ENCODE measurements at regions not wholly inside any gene's neighbourhood (a gene's known extent, or its start where the extent isn't known, plus 50 kb on each side); places are given as distances from the start of the nearest gene placed in this dataset.
"Not testable (repeated sequence)": the region's sequence is repeated elsewhere in the genome, so short reads cannot be mapped to it uniquely, and the experiment has no call there.

DNA sequence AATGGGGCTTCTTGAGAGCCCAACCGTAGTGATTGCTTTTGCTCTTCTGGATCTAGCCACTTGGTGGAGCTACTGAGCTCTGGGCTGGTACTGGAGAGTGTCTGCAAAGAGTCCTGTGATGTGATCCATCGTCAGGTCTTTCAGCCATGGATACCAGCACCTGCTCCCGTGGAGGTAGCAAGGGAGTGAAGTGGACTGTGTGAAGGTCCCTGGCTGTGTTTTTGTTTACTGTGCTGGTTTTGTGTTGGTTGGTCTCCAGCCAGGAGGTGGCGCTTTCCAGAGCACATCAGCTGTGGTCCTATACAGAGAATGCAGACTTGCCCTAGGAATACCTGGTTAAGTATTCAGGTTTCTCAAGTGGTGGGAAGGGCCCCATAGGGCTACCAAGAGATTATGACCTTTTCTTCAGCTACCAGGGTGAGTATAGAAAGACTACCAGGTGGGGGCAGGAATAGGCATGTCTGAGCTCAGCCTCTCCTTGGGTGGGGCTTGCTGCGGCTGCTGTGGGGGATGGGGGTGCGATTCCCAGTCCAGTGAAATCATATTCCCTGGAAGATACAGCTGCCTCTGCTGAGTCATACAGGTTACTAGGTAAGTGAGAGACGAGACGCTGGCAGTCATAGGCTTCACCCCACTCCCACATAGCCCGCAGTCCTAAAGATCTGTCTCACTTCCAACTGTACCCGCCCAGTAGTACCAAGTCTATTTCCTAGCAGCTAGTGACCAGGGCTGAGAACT, 733.7 kb downstream of the ZNF385D start:
- DNase-seq = no peak

DNA sequence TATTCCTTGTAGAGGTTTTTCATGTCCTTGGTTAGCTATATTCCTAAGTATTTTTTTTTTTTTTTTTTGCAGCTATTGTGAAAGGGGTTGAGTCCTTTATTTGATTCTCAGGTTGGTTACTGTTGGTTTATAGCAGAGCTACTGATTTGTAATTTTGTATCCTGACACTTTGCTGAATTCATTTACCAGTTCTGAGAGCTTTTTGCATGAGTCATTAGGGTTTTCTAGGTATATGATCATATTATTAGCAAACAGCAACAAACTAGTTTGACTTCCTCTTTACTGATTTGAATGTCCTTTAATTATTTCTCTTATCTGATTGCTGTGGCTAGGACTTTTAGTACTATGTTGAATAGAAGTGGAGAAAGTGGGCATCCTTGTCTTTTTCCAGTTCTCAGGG, 737.4 kb downstream of the ZNF385D start:
- no peak for DNase-seq

DNA sequence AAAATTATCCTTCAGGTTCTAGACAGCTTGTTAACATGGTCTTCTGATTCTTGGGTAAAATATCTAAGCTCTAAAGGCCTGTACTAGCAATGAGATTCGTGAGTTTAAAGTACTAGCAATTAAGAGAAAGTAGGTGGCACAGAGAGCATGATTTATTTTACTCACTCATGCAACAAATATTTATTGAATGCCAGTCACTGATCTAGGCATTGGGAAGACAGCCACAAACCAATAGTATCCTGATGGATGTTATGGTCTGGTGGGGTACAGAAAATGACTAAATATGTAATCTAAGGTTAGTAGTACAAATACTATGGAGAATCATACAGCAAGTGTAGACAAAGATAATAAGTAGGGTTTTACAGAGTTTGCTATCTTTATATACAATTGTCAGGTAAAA, 751.3 kb downstream of the ZNF385D start:
- DNase-seq = no peak

DNA sequence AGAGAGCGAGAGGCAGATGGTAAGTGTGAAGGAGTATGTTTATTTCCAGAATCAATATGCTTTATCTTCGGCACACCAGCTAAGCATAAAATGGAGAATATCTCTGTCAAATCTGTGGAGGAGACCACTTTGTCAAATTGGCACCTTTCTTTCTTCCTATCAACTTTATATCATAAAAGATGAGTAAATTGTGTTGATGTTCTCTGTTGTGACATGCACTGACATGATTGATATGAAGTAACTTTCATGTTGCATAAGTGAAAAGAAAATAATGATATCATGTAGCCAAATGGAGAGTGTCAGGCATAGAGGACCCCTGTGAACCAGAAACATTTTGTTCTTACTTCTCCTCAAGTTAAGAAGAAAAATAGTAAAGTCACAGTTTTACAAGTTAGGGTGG, 753.8 kb downstream of the ZNF385D start:
- no peak for DNase-seq

DNA sequence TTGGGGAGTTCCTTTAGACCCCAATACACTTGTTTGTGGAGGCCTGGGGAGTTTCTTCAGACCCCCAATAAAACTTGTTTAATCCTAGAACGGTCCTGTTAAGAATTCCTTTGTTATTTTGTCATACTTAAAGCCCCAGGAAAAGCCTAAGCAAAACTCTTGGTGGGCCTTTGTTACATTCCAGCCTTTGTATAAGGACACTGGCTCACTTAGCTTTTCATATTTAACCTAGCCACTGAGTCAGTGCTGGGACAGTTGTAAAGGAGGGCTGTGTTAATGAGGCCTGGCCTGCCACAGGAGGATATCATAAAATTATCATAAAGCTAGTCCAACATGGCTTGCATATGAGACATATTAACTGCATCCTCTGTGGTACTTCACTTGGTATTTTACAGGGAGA, 760.1 kb downstream of the ZNF385D start:
- DNase-seq = no peak

DNA sequence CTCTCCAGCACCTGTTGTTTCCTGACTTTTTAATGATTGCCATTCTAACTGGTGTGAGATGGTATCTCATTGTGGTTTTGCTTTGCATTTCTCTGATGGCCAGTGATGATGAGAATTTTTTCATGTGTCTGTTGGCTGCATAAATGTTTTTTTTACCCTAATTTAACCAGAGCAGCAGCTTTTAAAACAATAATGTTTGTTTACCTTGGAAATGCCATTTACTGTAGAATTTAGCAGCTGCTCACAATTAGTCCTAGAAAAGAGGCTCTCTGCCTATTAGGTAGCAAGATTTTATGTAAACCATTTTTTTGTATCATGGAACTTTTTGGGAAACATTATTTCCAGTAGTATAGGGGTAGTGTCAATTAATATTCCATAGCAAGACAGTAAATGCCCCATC, 761.4 kb downstream of the ZNF385D start:
- not testable (repeated sequence) for DNase-seq

DNA sequence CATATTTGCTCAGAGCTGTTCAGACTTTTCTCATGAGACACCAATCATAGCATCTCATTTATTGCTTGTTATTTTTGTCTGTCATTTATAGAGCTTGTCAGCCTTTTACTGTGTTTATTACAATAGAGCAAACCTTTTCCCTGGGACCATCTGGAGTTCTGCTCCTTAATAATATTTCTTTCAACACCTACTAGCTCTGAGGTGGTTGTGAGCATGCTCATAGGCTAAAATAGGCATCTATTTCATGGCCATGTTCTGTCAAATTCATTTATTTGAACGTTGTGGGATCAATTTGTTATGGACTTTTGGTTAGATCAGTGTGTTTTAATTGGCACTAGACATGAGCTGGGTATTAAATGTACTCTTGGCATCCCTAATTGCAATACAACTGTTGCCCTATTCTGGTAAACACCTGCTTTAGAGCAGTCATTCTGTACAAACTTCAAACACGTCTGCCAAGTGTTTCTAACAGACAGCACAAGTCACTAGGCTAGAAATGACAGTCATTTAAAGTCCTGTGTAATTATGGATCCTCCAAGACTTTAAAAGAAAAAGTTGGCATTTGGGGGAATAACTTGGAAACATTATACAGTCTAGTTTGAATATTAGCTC, 766.3 kb downstream of the ZNF385D start:
- no peak for DNase-seq

DNA sequence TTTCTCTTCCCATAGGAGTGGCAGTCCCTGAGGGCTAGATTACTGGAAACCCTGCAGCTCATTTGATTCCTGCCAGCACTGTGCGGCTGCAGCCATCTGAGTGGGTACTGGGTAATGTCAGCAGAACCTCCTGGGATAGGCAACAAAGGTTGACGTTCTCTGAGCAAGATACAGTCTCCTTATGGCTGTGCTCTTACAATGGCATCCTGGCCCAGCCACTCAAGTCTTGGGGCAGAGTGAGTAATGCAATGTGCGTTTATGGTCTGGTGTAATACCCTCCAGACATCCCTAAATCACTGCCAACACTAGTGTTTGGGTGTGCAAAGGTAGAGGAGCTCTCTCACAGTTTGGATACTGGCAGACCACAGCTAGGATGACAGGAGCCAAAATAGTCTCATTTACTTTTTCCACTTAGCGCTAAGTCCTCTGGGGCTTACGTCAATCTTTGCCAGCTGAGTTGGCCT, 775.8 kb downstream of the ZNF385D start:
- no peak for DNase-seq

DNA sequence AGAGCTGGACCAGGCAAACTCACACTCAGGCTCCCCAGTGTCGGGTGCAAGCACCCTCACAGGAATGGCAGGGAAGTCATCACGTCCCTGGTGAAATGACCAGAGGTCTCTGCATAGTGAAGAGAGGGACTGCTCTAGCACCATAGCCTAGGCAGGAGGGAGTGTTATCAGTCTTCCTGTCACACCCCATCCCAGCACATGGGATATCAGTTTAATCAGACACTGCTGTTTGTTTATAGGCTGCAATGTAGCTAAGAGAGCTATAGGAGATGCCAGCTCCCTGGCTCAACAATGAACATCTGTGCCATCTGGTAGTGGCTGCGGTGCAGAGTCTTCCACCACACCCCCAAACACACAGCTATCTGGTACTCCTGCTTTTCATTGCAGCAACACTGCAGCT, 776.6 kb downstream of the ZNF385D start:
- DNase-seq = no peak

DNA sequence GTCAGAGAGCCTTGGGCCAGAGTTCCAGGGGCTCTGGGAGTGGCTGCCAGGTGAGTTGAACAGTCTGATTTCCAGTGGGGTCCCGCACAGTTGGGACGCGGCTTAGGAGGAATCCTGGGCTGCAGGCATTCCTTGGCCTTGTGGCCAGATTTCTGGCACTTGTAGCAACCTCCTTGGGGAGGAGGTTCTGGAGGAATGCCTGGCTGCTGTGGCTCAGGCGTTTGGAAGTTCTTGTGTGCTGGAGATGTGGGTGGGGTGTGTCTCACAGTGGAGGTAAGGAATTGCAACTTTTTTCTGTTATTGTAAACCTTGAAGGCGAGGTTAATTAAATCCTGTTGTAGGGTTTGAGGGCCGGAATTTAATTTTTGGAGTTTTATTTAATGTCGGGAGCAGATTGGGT, 780.2 kb downstream of the ZNF385D start:
- not testable (repeated sequence) for DNase-seq

DNA sequence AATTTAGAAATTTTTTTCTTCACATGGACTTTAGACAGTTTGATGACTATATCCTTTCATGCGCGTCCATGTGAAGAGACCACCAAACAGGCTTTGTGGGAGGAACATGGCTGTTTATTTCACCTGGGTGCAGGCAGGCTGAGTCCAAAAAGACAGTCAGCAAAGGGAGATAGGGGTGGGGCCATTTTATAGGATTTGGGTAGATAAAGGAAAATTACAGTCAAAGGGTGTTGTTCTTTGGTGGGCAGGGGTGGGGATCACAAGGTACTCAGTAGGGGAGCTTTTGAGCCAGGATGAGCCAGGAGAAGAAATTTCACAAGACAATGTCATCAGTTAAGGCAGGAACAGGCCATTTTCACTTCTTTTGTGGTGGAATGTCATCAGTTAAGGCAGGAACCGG, 781.5 kb upstream of the SGO1 start:
- not testable (repeated sequence) for DNase-seq

DNA sequence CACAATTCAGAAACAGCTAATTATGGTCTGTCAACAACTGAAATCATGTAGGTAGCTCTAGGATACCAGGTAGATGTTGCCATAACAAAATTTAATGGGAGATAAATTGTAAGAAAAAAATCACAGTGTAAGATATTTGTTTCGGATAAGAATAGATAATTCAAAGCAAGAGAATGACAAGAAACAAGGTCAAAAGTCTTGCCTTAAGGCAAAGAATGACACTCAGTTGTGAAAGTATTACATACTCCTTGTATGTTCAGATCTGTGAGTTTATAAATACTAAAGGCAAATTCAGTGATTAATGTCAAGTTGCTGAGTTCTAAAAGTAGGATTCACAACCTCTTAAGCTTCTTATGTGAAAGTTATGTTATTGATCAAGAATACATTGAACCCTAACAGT, 772.2 kb upstream of the SGO1 start:
- no peak for DNase-seq

DNA sequence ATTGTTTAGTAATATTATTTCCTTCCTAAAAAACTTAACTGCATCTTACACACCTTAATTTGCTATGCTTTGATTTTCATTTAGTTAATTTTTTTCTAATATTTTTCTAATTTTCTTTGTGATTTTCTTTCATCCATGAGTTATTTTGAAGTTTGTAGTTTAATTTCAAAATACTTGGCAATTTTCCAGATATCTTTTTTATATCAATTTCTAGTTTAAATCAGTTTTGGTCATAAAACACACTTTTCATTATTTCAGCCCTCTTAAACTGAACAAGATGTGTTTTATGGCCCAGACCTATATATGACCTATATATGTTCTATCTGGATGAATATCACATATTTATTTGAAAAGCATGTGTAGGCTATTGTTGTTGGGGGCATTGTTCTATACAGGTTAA, 759.9 kb upstream of the SGO1 start:
- DNase-seq = no peak

DNA sequence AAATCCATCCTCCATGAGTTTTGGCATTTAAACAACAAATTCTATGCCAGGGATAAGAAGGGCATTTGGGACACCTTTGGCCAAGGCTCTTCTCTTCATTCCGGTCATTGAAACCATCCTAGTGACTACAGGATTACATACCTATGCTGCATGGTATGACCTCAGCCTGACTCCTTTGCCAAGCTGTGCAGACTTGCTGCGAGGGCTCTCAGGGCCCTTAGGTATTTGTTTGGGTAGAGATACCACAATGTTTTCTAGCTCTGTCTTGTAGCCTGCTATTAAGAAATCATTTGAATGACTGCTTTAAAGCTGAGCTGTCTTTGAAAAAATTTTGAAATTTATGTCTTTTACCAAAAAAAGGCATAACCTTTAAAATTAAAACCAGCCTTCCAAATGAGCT, 749.8 kb upstream of the SGO1 start:
- no peak for DNase-seq

DNA sequence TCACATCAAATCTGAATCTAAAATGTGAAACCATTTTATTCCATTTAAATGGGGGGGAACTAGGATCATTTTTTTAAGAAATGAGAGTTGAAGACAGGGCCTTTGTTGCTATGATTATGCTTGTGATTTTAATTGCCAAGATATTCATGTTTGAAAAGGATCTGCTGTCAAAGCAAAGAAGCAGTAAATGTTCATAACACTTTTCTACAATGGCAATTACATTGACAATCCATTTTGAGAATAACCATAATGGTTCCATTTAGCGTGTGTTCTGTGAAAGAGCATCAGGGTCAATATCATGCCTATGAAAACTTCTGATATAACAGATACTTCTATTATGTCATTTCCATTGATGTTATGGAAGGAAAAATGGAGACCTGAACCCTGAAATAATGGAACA, 745.8 kb upstream of the SGO1 start:
- DNase-seq = no peak

DNA sequence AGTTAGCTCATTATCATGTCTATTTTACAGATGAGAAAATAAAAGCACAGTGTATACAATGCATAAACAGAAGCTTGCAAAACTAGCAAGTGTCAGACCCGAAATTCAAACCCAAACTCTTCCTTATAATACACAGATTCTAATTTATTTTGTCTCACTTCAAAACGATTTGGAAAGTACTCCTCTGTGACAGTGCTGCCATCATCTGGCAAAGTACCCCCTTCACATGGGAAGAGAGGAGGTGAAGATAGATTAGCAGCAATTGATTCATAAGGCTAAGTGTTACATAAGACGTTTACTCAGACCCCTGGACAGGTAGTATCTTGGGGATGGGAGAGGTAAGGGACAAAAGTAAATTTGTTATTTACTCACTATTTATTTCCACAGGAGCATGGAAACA, 744.0 kb upstream of the SGO1 start:
- DNase-seq = no peak

DNA sequence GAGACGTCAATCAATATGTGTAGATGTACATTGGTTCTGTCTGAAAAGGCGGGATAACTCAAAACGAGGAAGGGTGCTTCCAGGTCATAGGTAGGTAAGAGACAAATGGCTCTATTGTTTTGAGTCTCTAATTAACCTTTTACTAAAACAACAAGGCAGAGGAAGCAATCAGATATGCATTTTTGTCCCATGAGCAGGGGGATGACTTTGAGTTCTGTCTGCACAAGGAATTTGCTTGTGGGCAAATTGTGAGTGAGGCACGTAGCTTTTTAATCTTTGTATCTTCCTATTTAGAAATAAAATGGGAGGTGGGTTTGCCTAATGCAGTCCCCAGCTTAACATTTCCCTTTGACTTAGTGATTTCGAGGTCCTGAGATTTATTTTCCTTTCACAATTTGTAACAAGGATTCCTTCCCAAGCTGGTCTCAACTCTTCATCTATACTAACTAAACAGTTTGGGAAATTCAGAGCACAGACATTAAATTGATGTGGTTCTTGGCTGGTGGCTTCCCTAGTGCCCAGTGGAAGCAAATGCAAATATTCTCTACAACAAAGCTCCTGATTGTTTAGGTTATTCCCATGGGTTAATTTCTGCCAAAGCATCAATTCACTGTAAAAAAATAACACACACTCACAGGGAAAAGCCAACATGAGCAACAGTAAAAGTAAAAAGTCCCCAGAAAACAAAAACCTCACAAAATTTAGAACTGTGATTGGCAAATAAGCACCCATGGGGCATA, 738.8 kb upstream of the SGO1 start:
- no peak for DNase-seq

DNA sequence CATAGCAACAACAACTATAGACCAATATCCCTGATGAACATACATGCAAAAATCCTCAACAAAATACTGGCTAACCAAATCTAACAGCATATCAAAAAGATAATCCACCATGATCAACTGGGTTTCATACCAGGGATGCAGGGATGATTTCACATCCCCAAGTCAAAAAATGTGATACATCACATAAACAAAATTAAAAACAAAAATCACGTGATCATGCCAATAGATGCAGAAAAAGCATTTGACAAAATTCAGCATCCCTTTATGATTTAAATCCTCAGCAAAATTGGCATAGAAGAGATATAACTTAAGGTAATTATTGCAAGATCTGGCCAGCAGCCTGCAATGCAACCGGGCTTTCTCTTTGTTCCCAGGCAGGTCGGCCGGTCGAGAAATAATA, 735.1 kb upstream of the SGO1 start:
- not testable (repeated sequence) for DNase-seq

DNA sequence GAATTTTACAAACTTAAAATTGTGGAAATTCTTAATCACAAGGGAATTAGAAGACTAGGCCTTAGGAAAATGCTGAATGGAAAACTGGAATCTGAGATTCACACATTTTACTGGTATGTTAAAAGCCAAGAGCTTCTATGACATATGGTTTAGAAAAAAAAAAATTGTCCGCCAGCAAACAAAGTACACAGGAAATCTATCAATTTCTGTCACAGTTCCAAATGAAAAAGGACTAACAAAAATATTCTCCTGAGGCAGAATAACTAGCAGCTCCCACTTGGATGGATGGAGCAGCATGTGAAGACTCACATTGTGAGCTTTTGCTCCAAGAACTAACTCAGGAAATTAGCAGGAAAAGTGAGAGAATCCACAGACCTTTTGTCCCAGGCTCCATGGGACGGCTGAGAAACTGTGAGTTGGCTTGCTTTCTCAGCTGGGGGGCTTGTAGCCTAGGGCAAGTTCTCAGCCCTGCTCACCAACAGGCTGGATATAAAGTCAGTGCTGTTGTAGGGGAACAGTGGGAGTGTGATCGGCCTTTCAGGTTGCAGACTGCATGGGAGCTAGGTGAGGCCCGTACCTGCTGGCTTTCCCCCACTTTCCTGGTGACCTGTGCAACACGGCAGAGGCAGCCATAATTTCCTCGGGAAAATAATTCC, 731.1 kb upstream of the SGO1 start:
- no peak for DNase-seq

DNA sequence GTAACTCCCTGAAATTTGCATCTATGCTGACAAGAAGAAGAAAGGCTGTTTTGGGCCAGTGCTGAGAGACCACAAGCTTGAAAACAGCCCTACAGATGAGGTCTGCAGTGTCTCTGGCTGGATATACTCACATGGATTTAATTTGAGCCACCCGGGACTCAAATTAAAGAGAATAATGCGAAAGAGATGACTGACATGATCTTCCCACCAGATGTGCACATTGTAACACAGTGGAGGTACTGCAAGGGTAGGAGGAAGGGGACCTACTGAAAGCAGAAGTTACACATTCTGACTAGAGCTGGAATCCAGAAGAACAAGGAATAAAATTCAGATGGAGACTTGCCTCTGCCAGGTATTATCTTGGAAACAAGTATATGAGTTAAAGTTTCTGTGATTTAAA, 728.3 kb upstream of the SGO1 start:
- no peak for DNase-seq

DNA sequence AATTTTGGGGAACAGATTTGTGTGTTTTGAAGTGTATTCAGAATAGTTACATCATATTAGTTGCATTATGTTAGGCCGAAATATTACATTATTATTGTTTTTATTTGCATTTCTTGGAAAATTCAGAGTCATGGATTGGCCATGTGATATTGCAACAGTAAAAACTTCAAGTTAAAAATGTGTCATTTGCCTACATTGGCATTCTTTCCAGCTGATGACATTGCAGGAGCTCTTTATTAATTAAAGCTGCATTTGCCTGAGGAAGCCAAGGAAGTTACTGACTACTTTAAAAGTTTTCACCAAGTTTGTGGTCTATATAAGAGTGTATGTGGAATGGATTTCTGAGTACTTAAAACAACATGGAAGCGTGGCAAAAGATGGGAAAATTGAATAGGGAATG, 726.4 kb upstream of the SGO1 start:
- no peak for DNase-seq

DNA sequence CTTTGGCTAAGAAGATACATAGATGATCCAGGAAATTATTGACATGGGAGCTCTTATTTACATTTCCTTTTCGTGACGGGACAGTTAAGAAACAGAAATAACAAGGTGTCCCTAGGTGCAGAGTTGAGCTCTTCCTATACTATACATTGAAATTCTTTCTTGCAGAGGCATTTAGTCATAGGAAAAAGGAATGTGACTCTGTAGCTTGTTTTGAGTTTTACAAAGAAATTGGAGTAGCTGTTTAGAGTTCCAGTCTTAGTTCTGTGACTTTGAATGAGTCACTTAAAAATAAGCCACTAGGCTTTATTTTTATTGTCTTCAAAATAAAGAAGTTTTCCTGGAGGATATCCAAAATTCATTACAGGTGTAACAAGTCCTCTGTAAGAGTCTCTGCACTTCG, 723.5 kb upstream of the SGO1 start:
- no peak for DNase-seq

DNA sequence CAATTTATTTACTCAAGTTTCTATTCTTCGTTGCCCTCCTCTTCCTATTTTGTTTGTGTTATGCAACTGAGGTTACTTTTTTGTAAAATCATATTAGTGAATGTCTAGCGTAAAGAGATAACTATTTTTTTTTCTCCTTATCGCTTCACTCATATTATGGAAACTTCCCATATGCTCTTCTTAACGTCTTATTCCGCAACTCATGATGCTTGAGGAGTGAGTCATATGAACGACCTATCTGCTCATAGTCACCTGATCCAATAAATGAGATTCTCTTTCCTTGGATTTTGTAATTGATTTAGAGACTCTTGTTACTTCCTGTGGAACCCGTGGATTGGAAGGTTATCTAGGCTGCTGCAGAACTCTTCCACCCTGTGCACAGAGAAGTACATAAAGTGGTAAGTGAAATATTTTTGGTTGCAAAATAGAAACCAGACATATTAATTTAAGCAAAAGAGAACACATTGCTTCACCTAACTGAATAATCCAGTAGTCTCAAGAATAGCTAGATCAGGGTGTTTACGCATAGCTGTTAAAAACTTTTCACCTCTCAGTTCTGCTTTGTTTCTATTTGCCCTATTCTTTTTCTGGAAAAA, 719.3 kb upstream of the SGO1 start:
- DNase-seq = no peak

All from NCI-H1092 (cell line).